ENCODE measurements at regions not wholly inside any gene's neighbourhood (a gene's known extent, or its start where the extent isn't known, plus 50 kb on each side); places are given as distances from the start of the nearest gene placed in this dataset.

GRCh38 chr1:117683571-117684285 lies 77.9 kb downstream of the TENT5C start:
- ATAC-seq (no peak), DNase-seq (ENCODE audit: low read depth, low spot score) (no peak)
- intact Hi-C loops (cut with micrococcal nuclease) = no loop called here
- Histone ChIP-seq H3K4me3 (replicated peaks in 1 of 2; ENCODE audit: low read depth in 1 of 2, low read length in 2 of 2) (no peak overlapping the region), H3K9me3 (ENCODE audit: control insufficient read depth in 1 of 2, insufficient read depth in 1 of 2, low read depth in 1 of 2, low read length in 2 of 2) (no peaks in the 10 kb centered on the region), H3K27me3 (ENCODE audit: insufficient read depth, low read length) (no peaks in the 10 kb centered on the region), H3K9ac (ENCODE audit: low read length) (no peak overlapping the region), H3K36me3 (ENCODE audit: control insufficient read depth in 1 of 2, insufficient read depth in 2 of 2, low read length in 2 of 2) (no peaks in the 10 kb centered on the region), H3K9me2 (ENCODE audit: insufficient read depth) (no peaks in the 10 kb centered on the region), H3K79me2 (ENCODE audit: insufficient read depth, low read length) (no peaks in the 10 kb centered on the region), H4K20me1 (ENCODE audit: insufficient read depth) (no peaks in the 10 kb centered on the region), H3K4me2 (ENCODE audit: low read length) (no peak overlapping the region), H3K27ac (ENCODE audit: low read depth, low read length) (no peak overlapping the region), H3K4me1 (ENCODE audit: control insufficient read depth in 1 of 2, insufficient read depth in 2 of 2, low read length in 2 of 2) (peaks cover 0 to 8% of the 10 kb centered on the region in 2 experiments; a peak in 2 of 4 replicates), H2AFZ (ENCODE audit: low read depth, low read length, poor library complexity, severe bottlenecking) (no peak overlapping the region)
- BruUV-seq (replicated peaks) = no TSS peak
- no peak for TF ChIP-seq SP1 (IDR thresholded peaks at IDR 0.05; ENCODE audit: low read depth)
- TF ChIP-seq FOSL1 (IDR thresholded peaks at IDR 0.05; ENCODE audit: low read depth) = no peak
- no peak for TF ChIP-seq POLR2A (IDR thresholded peaks at IDR 0.05; ENCODE audit: borderline replicate concordance, extremely low read depth, insufficient read depth, insufficient read length)
- no peak for TF ChIP-seq ZNF274 (IDR thresholded peaks at IDR 0.05; ENCODE audit: low read depth, low read length)
- no peak for TF ChIP-seq RAD21 (IDR thresholded peaks at IDR 0.05; ENCODE audit: low read depth)
- TF ChIP-seq SRF (IDR thresholded peaks at IDR 0.05; ENCODE audit: low read depth) = no peak
- TF ChIP-seq CTCF (IDR thresholded peaks at IDR 0.05 in 2 of 3, conservative IDR thresholded peaks at IDR 0.05 in 1 of 3; ENCODE audit: borderline replicate concordance in 1 of 3, insufficient read depth in 1 of 3, low read depth in 2 of 3, low read length in 2 of 3) = no peak
- no peak for TF ChIP-seq ELF1 (IDR thresholded peaks at IDR 0.05; ENCODE audit: borderline replicate concordance, low read depth)
- no peak for TF ChIP-seq POLR2AphosphoS5 (IDR thresholded peaks at IDR 0.05; ENCODE audit: low read depth, low read length)
- TF ChIP-seq EZH2phosphoT487 (IDR thresholded peaks at IDR 0.05; ENCODE audit: borderline replicate concordance) = no peak
- no peak for TF ChIP-seq ATF3 (IDR thresholded peaks at IDR 0.05)
- no peak for TF ChIP-seq EGR1 (IDR thresholded peaks at IDR 0.05; ENCODE audit: low read depth)
- TF ChIP-seq REST (IDR thresholded peaks at IDR 0.05; ENCODE audit: low read depth) = no peak
- TF ChIP-seq, protein P1, sequence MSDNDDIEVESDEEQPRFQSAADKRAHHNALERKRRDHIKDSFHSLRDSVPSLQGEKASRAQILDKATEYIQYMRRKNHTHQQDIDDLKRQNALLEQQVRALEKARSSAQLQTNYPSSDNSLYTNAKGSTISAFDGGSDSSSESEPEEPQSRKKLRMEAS (IDR thresholded peaks at IDR 0.05) = no peak
- no peak for TF ChIP-seq ZBTB33 (IDR thresholded peaks at IDR 0.05; ENCODE audit: extremely low read depth, insufficient replicate concordance, low read length)
- TF ChIP-seq TCF7L2 (IDR thresholded peaks at IDR 0.05; ENCODE audit: borderline replicate concordance, extremely low read depth, insufficient read depth, insufficient read length) = no peak
- no peak for TF ChIP-seq YY1 (IDR thresholded peaks at IDR 0.05; ENCODE audit: extremely low read depth, insufficient replicate concordance, low read depth, low read length)
- TF ChIP-seq EZH2 (IDR thresholded peaks at IDR 0.05) = no peak
- TF ChIP-seq SIN3A (IDR thresholded peaks at IDR 0.05; ENCODE audit: low read depth) = no peak
- CTCF ChIA-PET = no interaction called here
- RAD21 ChIA-PET (ENCODE audit: low non-redundant PET in 1 of 2, low total read pairs in 2 of 2, uncharacterized antibody in 2 of 2, unreplicated experiment in 2 of 2) = no interaction called here
- POLR2A ChIA-PET = no interaction called here
